ENCODE measurements at regions not wholly inside any gene's neighbourhood (a gene's known extent, or its start where the extent isn't known, plus 50 kb on each side); places are given as distances from the start of the nearest gene placed in this dataset.

DNA sequence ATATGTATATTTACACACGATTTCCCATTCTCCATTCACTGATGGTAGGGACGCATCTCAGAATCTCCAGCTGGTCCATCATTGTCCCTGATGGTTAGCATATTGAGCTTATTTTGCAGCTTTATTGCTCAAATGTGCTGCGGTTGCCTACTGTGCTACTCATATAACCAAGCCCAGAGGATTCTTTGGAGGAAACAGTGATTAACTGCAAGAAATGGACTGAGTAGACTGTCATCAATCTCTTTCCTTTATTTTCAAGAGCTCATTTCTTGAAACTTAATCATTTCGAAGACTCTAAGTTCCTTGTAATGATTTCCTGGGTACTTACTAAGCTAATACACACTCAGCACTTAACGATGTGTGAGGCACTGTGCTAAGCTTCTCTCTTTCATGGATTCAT, 119.0 kb downstream of the MAT2B start:
- Histone ChIP-seq H3K4me1 (no peaks in the 10 kb centered on the region), H3K36me3 (no peaks in the 10 kb centered on the region), H3K9me3 (no peaks in the 10 kb centered on the region), H3K4me3 (no peak overlapping the region), H3K27me3 (replicated peaks in 1 of 7) (no peaks in the 10 kb centered on the region), H3K27ac (no peak overlapping the region)
- intact Hi-C loops (cut with DNase I; ENCODE audit: low total_unique reads) = no loop called here
- 81 to 87% (median 83%) methylated on average over 5 of the region's 5 CpGs for WGBS, 5 donors
- TF ChIP-seq, protein P1, sequence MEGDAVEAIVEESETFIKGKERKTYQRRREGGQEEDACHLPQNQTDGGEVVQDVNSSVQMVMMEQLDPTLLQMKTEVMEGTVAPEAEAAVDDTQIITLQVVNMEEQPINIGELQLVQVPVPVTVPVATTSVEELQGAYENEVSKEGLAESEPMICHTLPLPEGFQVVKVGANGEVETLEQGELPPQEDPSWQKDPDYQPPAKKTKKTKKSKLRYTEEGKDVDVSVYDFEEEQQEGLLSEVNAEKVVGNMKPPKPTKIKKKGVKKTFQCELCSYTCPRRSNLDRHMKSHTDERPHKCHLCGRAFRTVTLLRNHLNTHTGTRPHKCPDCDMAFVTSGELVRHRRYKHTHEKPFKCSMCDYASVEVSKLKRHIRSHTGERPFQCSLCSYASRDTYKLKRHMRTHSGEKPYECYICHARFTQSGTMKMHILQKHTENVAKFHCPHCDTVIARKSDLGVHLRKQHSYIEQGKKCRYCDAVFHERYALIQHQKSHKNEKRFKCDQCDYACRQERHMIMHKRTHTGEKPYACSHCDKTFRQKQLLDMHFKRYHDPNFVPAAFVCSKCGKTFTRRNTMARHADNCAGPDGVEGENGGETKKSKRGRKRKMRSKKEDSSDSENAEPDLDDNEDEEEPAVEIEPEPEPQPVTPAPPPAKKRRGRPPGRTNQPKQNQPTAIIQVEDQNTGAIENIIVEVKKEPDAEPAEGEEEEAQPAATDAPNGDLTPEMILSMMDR (IDR thresholded peaks at IDR 0.05 in 8 of 11, conservative IDR thresholded peaks at IDR 0.05 in 3 of 11) = no peak
- no peak for TF ChIP-seq POLR2A (IDR thresholded peaks at IDR 0.05)
- TF ChIP-seq POLR2AphosphoS5 (IDR thresholded peaks at IDR 0.05) = no peak
- DNase-seq = no peak

DNA sequence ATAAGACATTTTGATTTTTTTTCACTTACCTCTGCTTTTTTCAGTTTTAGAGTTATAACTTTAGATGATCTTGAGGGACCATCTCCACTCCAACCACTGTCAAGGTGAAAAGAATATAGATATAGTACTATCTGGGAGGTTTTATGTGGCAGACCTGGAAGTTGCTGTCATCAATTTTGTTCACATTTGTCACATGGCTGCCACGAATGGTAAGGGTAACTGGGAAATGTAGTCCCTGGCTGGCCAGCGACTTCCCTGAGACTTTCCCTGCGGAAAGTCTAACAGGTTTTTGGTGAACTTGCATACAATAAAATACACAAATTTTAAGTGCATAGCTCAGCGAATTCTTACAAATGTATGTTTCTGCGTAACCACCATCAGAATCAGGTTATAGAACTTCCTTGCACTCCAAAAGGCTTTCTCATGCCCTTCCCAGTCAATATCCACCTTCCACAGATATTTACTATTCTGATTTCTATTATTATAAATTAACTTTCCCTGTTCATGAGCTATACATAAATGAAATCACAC, 121.5 kb downstream of the MAT2B start:
- no peaks in the 10 kb centered on the region for H3K9me3 ChIP-seq
- WGBS, 5 donors = 75 to 93% (median 86%) methylated on average over 5 of the region's 5 CpGs
- no peaks in the 10 kb centered on the region for H3K36me3 ChIP-seq
- H3K27me3 ChIP-seq (replicated peaks in 1 of 7) = no peaks in the 10 kb centered on the region
- TF ChIP-seq POLR2A (IDR thresholded peaks at IDR 0.05) (no peak), POLR2AphosphoS5 (IDR thresholded peaks at IDR 0.05) (no peak)
- TF ChIP-seq, protein P1 (IDR thresholded peaks at IDR 0.05 in 8 of 11, conservative IDR thresholded peaks at IDR 0.05 in 3 of 11) = no peak
- DNase-seq = no peak
- H3K4me1 ChIP-seq = no peaks in the 10 kb centered on the region
- intact Hi-C loops (cut with DNase I; ENCODE audit: low total_unique reads) = no loop called here
- no peak overlapping the region for H3K4me3 ChIP-seq
- no peak overlapping the region for H3K27ac ChIP-seq

DNA sequence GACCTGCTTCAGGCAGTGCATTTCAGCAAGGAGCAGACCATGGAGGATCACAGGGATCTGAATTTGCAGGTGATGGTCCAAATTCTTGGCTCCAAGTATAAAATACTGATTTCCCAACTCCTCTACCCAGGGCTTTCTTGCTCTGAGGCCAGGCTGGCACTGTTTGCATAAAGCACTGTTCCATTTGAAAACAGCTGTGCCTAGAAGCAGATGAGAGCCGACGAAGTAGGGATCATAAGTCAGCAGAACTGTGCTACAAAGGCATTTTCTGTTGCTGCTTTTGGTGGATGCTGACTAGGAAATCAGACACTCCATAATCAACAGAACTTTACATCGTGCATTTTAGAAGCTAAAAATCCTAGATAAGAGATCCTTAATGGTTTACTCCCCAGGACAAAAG, 126.4 kb downstream of the MAT2B start:
- intact Hi-C loops (cut with DNase I; ENCODE audit: low total_unique reads) = no loop called here
- H3K4me3 ChIP-seq = no peak overlapping the region
- H3K36me3 ChIP-seq = no peaks in the 10 kb centered on the region
- TF ChIP-seq, protein P1 (IDR thresholded peaks at IDR 0.05 in 8 of 11, conservative IDR thresholded peaks at IDR 0.05 in 3 of 11) = no peak
- TF ChIP-seq POLR2A (IDR thresholded peaks at IDR 0.05) = no peak
- TF ChIP-seq POLR2AphosphoS5 (IDR thresholded peaks at IDR 0.05) = no peak
- no peak overlapping the region for H3K27ac ChIP-seq
- H3K27me3 ChIP-seq (replicated peaks in 1 of 7) = no peaks in the 10 kb centered on the region
- WGBS, 5 donors = 67 to 80% (median 73%) methylated on average over 3 of the region's 3 CpGs
- no peaks in the 10 kb centered on the region for H3K4me1 ChIP-seq
- H3K9me3 ChIP-seq = no peaks in the 10 kb centered on the region
- DNase-seq = no peak

DNA sequence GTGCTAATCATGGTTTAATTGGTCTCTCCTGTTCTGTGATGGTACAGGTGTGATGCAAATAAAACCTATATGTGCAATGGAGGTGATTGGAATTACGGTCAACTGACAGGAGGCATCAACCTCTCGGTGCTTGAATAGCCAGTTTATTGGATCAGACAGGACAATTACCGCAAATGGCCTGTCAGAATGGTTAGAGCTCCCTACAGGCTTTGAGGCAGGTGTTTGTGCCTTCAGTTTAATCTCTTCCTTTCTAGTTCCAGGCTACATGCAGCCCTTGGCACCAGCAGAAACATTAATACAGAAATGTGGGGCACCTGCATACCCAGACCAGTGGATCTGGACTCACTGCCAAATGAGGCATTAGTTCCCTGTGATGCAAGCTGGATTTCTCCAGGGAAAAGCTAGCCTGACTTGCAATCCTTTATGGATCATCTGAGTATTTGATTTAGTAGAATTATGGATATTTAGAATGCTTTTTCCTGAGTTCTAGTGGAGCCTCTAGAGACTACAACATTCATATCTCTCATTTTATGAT, 128.6 kb downstream of the MAT2B start:
- no peak for TF ChIP-seq POLR2A (IDR thresholded peaks at IDR 0.05)
- TF ChIP-seq, protein P1 (IDR thresholded peaks at IDR 0.05 in 8 of 11, conservative IDR thresholded peaks at IDR 0.05 in 3 of 11) = no peak
- TF ChIP-seq POLR2AphosphoS5 (IDR thresholded peaks at IDR 0.05) = no peak
- Histone ChIP-seq H3K9me3 (no peaks in the 10 kb centered on the region), H3K4me3 (no peak overlapping the region), H3K36me3 (no peaks in the 10 kb centered on the region), H3K27me3 (replicated peaks in 1 of 7) (no peaks in the 10 kb centered on the region), H3K4me1 (no peaks in the 10 kb centered on the region), H3K27ac (no peak overlapping the region)
- WGBS, 5 donors = 81 to 95% (median 90%) methylated on average over 3 of the region's 3 CpGs
- no peak for DNase-seq
- intact Hi-C loops (cut with DNase I; ENCODE audit: low total_unique reads) = no loop called here
